ENCODE measurements at regions not wholly inside any gene's neighbourhood (a gene's known extent, or its start where the extent isn't known, plus 50 kb on each side); places are given as distances from the start of the nearest gene placed in this dataset.

GRCh38 chr6:14252271-14252850, 134.8 kb downstream of the CD83 start:
- H3K4me3 ChIP-seq = no peak overlapping the region
- TF ChIP-seq CTCF (IDR thresholded peaks at IDR 0.05) = no peak
- H3K27ac ChIP-seq = no peak overlapping the region
- no peak for DNase-seq (ENCODE audit: low spot score)

- Histone ChIP-seq H3K4me3 (no peak overlapping the region), H3K27ac (no peak overlapping the region)
- no peak for DNase-seq (ENCODE audit: low spot score)
- TF ChIP-seq CTCF (IDR thresholded peaks at IDR 0.05) = no peak
Measured at GRCh38 chr6:14254505-14254904, 136.9 kb downstream of the CD83 start.

GRCh38 chr6:14255916-14256315, 138.3 kb downstream of the CD83 start:
- Histone ChIP-seq H3K27ac (no peak overlapping the region), H3K4me3 (no peak overlapping the region)
- DNase-seq (ENCODE audit: low spot score) = no peak
- TF ChIP-seq CTCF (IDR thresholded peaks at IDR 0.05) = no peak

- H3K4me3 ChIP-seq = no peak overlapping the region
- no peak for TF ChIP-seq CTCF (IDR thresholded peaks at IDR 0.05)
- DNase-seq (ENCODE audit: low spot score) = no peak
- H3K27ac ChIP-seq = no peak overlapping the region
Measured at GRCh38 chr6:14258117-14258516, 140.5 kb downstream of the CD83 start.

- Histone ChIP-seq H3K4me3 (no peak overlapping the region), H3K27ac (no peak overlapping the region)
- peak; percentile 22 for DNase-seq (ENCODE audit: low spot score)
- TF ChIP-seq CTCF (IDR thresholded peaks at IDR 0.05) = no peak
Measured at GRCh38 chr6:14258695-14259593, 141.4 kb downstream of the CD83 start.

- H3K27ac ChIP-seq = no peak overlapping the region
- no peak for TF ChIP-seq CTCF (IDR thresholded peaks at IDR 0.05)
- no peak overlapping the region for H3K4me3 ChIP-seq
- DNase-seq (ENCODE audit: low spot score) = no peak
Measured at GRCh38 chr6:14259594-14260152, 142.1 kb downstream of the CD83 start.

Data from coronary artery (tissue), 2 donors.